GM19468 (cell line): ENCODE measurements at regions not wholly inside any gene's neighbourhood (a gene's known extent, or its start where the extent isn't known, plus 50 kb on each side); places are given as distances from the start of the nearest gene placed in this dataset.
"Not testable (repeated sequence)": the region's sequence is repeated elsewhere in the genome, so short reads cannot be mapped to it uniquely, and the experiment has no call there.

Source experiments
- ATAC-seq: cut with Tn5 transposase; IDR thresholded peaks from one replicate; pipeline ENCODE4 v1.9.1; 2021; ENCODE audit warnings: mild to moderate bottlenecking, moderate library complexity, moderate number of reproducible peaks; ENCODE audit not compliant: unreplicated experiment; ENCODE audit errors: extremely low read depth

GRCh38 chr5:88622890-88623289 lies 260.1 kb downstream of the MEF2C start:
- not testable (repeated sequence) for ATAC-seq

- ATAC-seq, result not testable (repeated sequence)
Measured at GRCh38 chr5:88615767-88616166, 267.2 kb downstream of the MEF2C start.

DNA sequence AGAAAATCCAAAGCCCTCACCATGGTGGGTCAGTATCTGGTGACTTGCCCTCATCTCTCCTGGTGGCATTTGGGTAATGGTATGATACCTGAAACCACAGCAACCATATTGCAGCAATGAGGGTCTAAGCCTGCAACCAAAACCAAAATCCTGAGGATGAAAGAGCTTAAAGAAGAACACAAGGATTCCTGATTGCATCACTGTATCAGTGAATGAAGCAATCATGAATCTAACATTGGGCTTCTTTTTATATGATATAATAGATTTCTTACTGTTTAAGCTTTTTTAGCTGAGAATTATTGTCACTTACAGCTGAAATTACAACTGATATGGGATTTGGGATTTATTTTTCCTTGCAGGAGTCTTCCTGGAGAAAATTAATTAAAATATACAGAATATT lies 269.9 kb downstream of the MEF2C start:
- ATAC-seq, result no peak

DNA sequence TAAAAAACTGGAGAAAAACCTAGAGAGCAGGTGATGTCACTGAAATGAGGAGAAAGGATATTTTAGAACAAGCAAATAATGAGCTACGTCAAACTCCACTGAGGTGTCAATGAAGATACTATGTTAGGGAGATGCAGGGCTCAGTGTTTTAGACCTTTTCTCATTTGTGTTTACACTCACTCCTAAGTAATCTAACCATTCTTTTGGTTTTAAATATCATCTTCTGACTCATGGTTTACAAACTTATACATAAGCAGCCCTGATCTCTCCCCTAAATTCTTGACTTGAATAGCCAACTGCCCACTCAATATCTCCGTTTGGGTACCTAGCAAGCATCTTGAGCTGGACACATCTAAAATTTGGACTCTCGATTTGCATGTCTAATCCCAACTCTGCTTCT lies 272.4 kb downstream of the MEF2C start:
- no peak for ATAC-seq

DNA sequence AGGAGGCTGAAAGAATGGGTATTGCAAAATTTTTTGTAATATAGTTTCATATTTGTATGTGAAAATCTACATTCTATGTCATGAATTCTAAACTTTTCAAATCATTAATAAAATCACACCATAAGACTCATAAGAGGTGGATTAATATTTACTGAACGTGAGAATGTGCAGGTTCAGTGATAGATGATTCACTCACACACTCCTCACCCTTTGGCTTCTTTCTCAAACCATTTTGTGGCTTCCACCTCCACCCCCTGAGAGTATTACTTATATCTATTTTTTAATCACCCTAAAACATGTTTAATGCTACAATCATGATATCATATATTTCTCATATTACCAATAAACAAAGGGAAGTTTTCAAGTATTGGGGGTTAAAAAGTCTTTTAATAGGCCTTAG lies 275.5 kb downstream of the MEF2C start:
- ATAC-seq, result no peak

DNA sequence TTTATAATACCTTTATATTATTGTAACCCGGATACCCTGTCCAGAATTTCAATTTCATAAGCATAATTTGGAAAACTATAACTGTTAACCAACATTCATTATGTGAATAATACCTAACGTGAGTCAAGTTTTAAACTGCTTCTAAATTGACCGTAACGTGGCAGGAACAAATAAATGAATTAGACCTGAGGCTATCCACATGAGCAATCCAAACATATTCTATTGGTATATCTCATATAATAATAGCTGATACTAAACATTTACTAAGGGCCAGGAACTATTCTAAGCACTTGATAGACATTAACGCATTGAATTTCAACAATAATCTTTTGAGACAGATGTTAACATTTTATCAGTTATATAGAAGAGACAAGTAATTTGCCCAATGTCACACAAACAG lies 276.4 kb downstream of the MEF2C start:
- ATAC-seq, result no peak

DNA sequence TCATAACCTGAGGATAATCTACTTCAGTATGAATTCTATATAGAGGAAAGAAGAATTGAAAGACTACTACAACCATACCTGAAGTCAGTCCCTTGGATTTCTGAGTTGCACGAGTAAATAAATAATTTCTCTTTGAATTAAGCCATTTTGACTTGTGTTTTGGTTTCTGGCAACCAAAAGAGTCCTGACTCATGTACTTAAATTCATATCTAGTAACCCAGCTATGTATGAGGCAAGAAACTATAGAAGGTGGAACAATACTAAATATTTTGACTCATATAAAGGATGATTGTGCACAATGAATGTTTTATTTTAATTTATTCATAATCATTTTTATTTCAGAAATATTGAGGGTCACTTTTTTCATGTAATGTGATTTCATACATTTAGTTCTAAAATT lies 276.8 kb downstream of the MEF2C start:
- ATAC-seq, result no peak

DNA sequence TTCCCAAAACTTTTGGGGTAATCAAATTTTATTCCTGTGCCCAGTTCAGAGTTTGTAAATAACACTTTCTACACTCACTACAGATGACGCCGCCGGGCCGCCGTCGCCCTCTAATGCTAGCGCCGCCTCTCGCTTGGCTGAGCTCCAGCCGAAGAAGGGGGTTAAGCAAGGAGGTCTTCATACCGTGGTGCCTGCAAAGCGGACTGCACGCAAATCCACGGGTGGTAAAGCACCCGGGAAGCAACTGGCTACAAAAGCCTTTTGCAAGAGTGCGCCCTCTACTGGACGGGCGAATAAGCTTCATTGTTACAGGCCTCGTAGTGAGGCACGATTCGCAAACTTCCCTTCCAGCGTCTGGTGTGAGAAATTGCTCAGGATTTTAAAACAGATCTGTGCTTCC lies 280.4 kb downstream of the MEF2C start:
- ATAC-seq, result no peak

- no peak for ATAC-seq
Measured at GRCh38 chr5:88594441-88594840, 288.5 kb downstream of the MEF2C start.

GRCh38 chr5:88588609-88589008 lies 294.4 kb downstream of the MEF2C start:
- no peak for ATAC-seq

DNA sequence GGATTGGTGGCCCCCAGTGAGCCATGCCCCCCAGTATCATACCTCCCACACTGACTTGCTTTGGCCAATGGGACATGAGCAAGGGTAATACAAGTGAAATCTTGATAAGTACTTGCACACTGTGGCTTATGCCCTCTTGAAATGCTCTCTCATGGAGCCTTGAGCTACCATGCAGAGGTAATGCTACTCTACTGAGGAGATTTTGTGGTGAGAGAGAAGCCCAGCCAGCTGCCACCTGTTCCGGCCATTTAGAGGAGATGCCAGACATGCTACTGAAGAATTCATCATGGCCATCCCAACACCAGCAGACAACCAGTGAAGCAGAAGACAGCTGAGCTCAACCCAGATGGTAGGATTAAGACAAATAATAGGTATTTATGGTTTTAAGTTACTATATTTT lies 299.5 kb downstream of the MEF2C start:
- no peak for ATAC-seq

DNA sequence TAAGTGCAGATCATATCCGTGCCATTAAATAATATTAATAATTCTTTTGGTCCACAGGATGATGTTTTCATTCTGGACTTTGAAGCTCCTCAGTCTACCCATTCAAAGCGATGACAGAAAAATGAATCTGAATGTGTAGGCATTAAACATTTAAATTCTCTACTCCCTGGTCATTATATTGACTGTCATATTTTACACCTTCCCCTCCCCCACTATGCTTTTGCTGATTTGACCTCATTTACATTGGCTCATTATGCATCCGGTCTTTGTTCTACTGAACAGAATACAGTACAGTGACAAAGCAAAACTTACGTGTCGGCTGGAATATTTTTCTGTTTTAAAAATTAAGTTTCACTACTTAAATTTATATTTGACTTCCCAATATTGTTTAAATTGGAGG lies 289.7 kb upstream of the TMEM161B start:
- ATAC-seq, result no peak

DNA sequence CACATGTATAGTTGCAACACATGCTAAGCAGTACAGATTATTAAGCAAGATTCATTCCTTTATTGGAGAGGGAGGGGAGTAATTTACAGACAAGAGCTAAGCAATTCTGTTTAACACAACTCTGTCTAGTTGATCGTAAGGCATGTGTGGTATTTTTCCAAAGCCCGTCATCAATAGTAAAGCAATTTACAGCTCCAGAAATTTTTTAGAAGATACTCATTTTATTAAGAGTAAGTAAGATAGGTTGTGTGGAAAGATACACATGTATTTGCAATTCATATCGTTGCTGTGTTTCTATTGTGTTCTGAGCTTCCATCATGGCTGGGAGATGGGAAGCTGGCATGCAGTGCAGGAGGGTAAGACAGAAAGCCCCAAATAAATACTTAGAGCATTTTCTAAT lies 289.2 kb upstream of the TMEM161B start:
- no peak for ATAC-seq

DNA sequence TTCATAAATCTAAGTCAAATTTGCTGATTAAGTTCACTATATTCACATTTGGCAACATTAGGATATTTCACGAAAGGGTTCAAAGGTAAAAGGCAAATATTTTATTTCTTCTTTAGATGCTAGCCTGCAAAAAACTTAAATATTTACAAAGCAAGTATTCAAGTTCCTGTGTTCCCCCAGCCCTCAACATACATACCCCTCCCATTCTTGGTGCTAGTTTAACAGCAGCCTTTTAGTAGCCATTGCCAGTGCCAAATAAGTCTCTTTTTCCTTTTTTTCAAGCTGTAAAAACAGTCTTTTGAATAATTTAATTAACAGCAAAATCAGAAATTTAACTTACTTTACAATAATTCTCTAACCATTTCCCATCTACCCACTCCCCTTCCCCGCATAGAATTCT lies 288.5 kb upstream of the TMEM161B start:
- ATAC-seq, result no peak

GRCh38 chr5:88556406-88556805 lies 287.8 kb upstream of the TMEM161B start:
- no peak for ATAC-seq

- ATAC-seq, result no peak
Measured at GRCh38 chr5:88555674-88556073, 287.0 kb upstream of the TMEM161B start.

DNA sequence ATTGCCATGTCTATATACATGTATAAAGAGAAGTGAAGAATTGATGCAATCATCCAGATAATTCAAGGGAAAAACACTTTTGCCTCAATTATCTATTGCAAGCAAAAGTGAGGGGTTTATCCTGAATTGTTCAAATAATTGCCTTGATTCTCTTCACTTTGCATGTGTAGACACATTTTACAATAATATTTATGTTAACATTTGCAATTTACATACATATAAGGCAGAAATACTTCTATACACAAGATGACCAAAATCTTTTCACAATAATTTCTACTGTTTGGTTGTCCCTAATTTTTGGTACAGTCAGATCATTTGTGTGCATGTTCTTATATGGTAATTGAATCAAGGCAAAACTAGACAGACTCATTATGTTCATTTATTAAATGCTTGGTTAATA lies 285.3 kb upstream of the TMEM161B start:
- ATAC-seq, result no peak

- no peak for ATAC-seq
Measured at GRCh38 chr5:88553136-88553875, 284.7 kb upstream of the TMEM161B start.

GRCh38 chr5:88552426-88552825 lies 283.8 kb upstream of the TMEM161B start:
- no peak for ATAC-seq

- ATAC-seq, result no peak
Measured at GRCh38 chr5:88551724-88552345, 283.2 kb upstream of the TMEM161B start.

DNA sequence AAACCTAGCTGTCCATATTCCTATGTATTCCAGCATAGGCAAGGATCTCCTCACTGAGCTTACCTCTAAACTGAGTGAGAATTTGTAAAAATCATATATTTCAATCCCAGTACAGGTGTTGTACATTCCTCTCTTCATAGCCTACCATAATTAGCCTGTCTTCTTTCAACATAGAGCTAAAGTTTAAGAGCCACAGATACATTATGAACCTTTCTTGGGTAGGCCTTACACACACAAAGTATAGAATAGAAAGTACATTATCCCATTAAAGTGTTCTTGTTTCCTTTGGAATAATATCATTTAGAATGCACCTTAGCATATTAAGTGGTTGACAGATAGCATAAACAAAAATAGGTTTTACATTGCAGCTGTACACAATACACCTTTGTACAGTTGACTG lies 282.1 kb upstream of the TMEM161B start:
- no peak for ATAC-seq

GRCh38 chr5:88548136-88548805 lies 279.6 kb upstream of the TMEM161B start:
- no peak for ATAC-seq
